H1 (cell line): ENCODE measurements at regions not wholly inside any gene's neighbourhood (a gene's known extent, or its start where the extent isn't known, plus 50 kb on each side); places are given as distances from the start of the nearest gene placed in this dataset.

ENCODE experiments used
- BCL11A ChIP-seq, 2 experiments: IDR thresholded peaks; one replicate each; pipeline ENCODE4 v1.6.1; 2011; ENCODE audit warnings: low read depth in 2 of 2, low read length in 2 of 2, mild to moderate bottlenecking in 2 of 2
- CBX8 ChIP-seq: fragments of 300-800, 300-1000 bp; sonication (generic); IDR thresholded peaks from 2 replicates; pipeline ENCODE4 v1.7.1; 2016; ENCODE audit warnings: low read depth, low read length, borderline replicate concordance
- EGR1 ChIP-seq: IDR thresholded peaks from 2 replicates; pipeline ENCODE4 v1.6.1; 2011; ENCODE audit warnings: low read depth, low read length, borderline replicate concordance
- EP300 ChIP-seq, 2 experiments: IDR thresholded peaks; 1 replicate in 1 of 2; 2 replicates in 1 of 2; pipeline ENCODE4 v1.6.1; 2011 to 2012; ENCODE audit warnings: low read depth in 2 of 2, low read length in 2 of 2, mild to moderate bottlenecking in 2 of 2, borderline replicate concordance in 1 of 2, inconsistent platforms in 1 of 2, moderate library complexity in 1 of 2
- KDM4A ChIP-seq: IDR thresholded peaks from one replicate; pipeline ENCODE4 v1.7.1; 2012; ENCODE audit warnings: low read depth, mild to moderate bottlenecking, moderate library complexity, low read length, inconsistent platforms; ENCODE audit not compliant: severe bottlenecking
- POLR2A ChIP-seq, 2 experiments: IDR thresholded peaks; 1 replicate in 1 of 2; 2 replicates in 1 of 2; pipeline ENCODE4 v1.6.1; 2011; ENCODE audit warnings: low read depth in 2 of 2, low read length in 2 of 2, mild to moderate bottlenecking in 2 of 2; ENCODE audit errors: control extremely low read depth in 1 of 2
- TAF7 ChIP-seq: optimal IDR thresholded peaks from 2 replicates; pipeline ENCODE3; 2011; ENCODE audit warnings: low read depth, mild to moderate bottlenecking, inconsistent platforms, low read length, moderate library complexity, borderline replicate concordance
- TF ChIP-seq, protein P1 (sequence below): fragments of 300-600 bp; sonication (generic); IDR thresholded peaks from 2 replicates; pipeline ENCODE4 v1.7.1; 2012; ENCODE audit warnings: low read length, moderate library complexity, mild to moderate bottlenecking, inconsistent platforms; ENCODE audit not compliant: insufficient replicate concordance
- TF ChIP-seq, protein P2 (sequence below), 3 experiments: IDR thresholded peaks; 1 replicate in 2 of 3; 2 replicates in 1 of 3; pipeline versions ENCODE4 v1.5.1 to v1.6.1; 2011; ENCODE audit warnings: low read length in 3 of 3, mild to moderate bottlenecking in 3 of 3, inconsistent platforms in 2 of 3, low read depth in 1 of 3, moderate library complexity in 1 of 3; ENCODE audit not compliant: insufficient read depth in 1 of 3; ENCODE audit errors: control extremely low read depth in 1 of 3

DNA sequence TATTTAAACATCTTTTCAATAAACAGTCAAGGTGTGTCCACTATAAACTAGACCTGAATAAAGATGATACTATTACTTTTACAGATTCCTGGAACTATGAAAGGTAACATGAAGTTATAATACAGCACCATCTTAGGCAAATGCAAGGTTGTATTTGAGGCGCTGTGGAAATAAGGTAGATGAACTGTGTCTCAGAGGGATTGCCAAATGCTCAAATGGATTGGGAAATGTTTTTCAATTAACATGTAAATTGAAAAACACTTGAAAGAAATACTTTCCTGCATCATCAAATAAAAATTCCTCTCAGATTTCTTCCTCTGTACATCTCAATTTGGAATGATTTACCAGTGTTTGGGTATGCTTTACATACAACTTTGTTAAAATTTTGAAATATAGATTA, 139.4 kb downstream of the DKK1 start (continued):
- TF ChIP-seq, protein P1, sequence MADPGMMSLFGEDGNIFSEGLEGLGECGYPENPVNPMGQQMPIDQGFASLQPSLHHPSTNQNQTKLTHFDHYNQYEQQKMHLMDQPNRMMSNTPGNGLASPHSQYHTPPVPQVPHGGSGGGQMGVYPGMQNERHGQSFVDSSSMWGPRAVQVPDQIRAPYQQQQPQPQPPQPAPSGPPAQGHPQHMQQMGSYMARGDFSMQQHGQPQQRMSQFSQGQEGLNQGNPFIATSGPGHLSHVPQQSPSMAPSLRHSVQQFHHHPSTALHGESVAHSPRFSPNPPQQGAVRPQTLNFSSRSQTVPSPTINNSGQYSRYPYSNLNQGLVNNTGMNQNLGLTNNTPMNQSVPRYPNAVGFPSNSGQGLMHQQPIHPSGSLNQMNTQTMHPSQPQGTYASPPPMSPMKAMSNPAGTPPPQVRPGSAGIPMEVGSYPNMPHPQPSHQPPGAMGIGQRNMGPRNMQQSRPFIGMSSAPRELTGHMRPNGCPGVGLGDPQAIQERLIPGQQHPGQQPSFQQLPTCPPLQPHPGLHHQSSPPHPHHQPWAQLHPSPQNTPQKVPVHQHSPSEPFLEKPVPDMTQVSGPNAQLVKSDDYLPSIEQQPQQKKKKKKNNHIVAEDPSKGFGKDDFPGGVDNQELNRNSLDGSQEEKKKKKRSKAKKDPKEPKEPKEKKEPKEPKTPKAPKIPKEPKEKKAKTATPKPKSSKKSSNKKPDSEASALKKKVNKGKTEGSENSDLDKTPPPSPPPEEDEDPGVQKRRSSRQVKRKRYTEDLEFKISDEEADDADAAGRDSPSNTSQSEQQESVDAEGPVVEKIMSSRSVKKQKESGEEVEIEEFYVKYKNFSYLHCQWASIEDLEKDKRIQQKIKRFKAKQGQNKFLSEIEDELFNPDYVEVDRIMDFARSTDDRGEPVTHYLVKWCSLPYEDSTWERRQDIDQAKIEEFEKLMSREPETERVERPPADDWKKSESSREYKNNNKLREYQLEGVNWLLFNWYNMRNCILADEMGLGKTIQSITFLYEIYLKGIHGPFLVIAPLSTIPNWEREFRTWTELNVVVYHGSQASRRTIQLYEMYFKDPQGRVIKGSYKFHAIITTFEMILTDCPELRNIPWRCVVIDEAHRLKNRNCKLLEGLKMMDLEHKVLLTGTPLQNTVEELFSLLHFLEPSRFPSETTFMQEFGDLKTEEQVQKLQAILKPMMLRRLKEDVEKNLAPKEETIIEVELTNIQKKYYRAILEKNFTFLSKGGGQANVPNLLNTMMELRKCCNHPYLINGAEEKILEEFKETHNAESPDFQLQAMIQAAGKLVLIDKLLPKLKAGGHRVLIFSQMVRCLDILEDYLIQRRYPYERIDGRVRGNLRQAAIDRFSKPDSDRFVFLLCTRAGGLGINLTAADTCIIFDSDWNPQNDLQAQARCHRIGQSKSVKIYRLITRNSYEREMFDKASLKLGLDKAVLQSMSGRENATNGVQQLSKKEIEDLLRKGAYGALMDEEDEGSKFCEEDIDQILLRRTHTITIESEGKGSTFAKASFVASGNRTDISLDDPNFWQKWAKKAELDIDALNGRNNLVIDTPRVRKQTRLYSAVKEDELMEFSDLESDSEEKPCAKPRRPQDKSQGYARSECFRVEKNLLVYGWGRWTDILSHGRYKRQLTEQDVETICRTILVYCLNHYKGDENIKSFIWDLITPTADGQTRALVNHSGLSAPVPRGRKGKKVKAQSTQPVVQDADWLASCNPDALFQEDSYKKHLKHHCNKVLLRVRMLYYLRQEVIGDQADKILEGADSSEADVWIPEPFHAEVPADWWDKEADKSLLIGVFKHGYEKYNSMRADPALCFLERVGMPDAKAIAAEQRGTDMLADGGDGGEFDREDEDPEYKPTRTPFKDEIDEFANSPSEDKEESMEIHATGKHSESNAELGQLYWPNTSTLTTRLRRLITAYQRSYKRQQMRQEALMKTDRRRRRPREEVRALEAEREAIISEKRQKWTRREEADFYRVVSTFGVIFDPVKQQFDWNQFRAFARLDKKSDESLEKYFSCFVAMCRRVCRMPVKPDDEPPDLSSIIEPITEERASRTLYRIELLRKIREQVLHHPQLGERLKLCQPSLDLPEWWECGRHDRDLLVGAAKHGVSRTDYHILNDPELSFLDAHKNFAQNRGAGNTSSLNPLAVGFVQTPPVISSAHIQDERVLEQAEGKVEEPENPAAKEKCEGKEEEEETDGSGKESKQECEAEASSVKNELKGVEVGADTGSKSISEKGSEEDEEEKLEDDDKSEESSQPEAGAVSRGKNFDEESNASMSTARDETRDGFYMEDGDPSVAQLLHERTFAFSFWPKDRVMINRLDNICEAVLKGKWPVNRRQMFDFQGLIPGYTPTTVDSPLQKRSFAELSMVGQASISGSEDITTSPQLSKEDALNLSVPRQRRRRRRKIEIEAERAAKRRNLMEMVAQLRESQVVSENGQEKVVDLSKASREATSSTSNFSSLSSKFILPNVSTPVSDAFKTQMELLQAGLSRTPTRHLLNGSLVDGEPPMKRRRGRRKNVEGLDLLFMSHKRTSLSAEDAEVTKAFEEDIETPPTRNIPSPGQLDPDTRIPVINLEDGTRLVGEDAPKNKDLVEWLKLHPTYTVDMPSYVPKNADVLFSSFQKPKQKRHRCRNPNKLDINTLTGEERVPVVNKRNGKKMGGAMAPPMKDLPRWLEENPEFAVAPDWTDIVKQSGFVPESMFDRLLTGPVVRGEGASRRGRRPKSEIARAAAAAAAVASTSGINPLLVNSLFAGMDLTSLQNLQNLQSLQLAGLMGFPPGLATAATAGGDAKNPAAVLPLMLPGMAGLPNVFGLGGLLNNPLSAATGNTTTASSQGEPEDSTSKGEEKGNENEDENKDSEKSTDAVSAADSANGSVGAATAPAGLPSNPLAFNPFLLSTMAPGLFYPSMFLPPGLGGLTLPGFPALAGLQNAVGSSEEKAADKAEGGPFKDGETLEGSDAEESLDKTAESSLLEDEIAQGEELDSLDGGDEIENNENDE, result no peak
- TF ChIP-seq BCL11A (IDR thresholded peaks at IDR 0.05; ENCODE audit: low read depth in 2 of 2, low read length in 2 of 2) (no peak), CBX8 (no peak), TAF7 (no peak), POLR2A (IDR thresholded peaks at IDR 0.05; ENCODE audit: control extremely low read depth in 1 of 2, low read depth in 2 of 2, low read length in 2 of 2) (no peak), EP300 (IDR thresholded peaks at IDR 0.05; ENCODE audit: borderline replicate concordance in 1 of 2, low read depth in 2 of 2, low read length in 2 of 2) (no peak), KDM4A (no peak), EGR1 (no peak)
- TF ChIP-seq, protein P2, sequence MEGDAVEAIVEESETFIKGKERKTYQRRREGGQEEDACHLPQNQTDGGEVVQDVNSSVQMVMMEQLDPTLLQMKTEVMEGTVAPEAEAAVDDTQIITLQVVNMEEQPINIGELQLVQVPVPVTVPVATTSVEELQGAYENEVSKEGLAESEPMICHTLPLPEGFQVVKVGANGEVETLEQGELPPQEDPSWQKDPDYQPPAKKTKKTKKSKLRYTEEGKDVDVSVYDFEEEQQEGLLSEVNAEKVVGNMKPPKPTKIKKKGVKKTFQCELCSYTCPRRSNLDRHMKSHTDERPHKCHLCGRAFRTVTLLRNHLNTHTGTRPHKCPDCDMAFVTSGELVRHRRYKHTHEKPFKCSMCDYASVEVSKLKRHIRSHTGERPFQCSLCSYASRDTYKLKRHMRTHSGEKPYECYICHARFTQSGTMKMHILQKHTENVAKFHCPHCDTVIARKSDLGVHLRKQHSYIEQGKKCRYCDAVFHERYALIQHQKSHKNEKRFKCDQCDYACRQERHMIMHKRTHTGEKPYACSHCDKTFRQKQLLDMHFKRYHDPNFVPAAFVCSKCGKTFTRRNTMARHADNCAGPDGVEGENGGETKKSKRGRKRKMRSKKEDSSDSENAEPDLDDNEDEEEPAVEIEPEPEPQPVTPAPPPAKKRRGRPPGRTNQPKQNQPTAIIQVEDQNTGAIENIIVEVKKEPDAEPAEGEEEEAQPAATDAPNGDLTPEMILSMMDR (IDR thresholded peaks at IDR 0.05; ENCODE audit: control extremely low read depth in 1 of 3, insufficient read depth in 1 of 3, low read depth in 1 of 3, low read length in 3 of 3), result no peak
